Inflammatory macrophage (primary cell): ENCODE measurements at regions not wholly inside any gene's neighbourhood (a gene's known extent, or its start where the extent isn't known, plus 50 kb on each side); places are given as distances from the start of the nearest gene placed in this dataset.
"Not testable (repeated sequence)": the region's sequence is repeated elsewhere in the genome, so short reads cannot be mapped to it uniquely, and the experiment has no call there.

ENCODE experiments used
- DNase-seq, 2 donors: peaks; one replicate each; pipeline ENCODE4 v3.0.0-alpha.2; 2020 to 2022

- no peak for DNase-seq
Measured at GRCh38 chr3:18527691-18528090, 102.6 kb upstream of the SATB1 start.

GRCh38 chr3:18526667-18527066, 101.5 kb upstream of the SATB1 start:
- DNase-seq: no peak

- DNase-seq: not testable (repeated sequence)
Measured at GRCh38 chr3:18516170-18516569, 91.0 kb upstream of the SATB1 start.

GRCh38 chr3:18513091-18513490, 88.0 kb upstream of the SATB1 start:
- no peak for DNase-seq

- peak; percentile 56 to 65 for DNase-seq
Measured at GRCh38 chr3:18512007-18512406, 86.9 kb upstream of the SATB1 start.

- DNase-seq: no peak
Measured at GRCh38 chr3:18510947-18511346, 85.8 kb upstream of the SATB1 start.

GRCh38 chr3:18507333-18507732, 82.2 kb upstream of the SATB1 start:
- DNase-seq: no peak

GRCh38 chr3:18505056-18505455, 79.9 kb upstream of the SATB1 start:
- no peak for DNase-seq

GRCh38 chr3:18501679-18502343, 76.7 kb upstream of the SATB1 start:
- peak; percentile 60 to 67 for DNase-seq

- DNase-seq: no peak
Measured at GRCh38 chr3:18500322-18500721, 75.2 kb upstream of the SATB1 start.

GRCh38 chr3:18499301-18499700, 74.2 kb upstream of the SATB1 start:
- peak; percentile 25 to 31 for DNase-seq

GRCh38 chr3:18494251-18494650, 69.1 kb upstream of the SATB1 start:
- no peak for DNase-seq

- no peak for DNase-seq
Measured at GRCh38 chr3:18489939-18490338, 64.8 kb upstream of the SATB1 start.

- peak in 1 of 2 donors; percentile 33 for DNase-seq
Measured at GRCh38 chr3:18483226-18483625, 58.1 kb upstream of the SATB1 start.

GRCh38 chr3:18481946-18482548, 56.9 kb upstream of the SATB1 start:
- DNase-seq: no peak

- DNase-seq: no peak
Measured at GRCh38 chr3:18477620-18478019, 52.5 kb upstream of the SATB1 start.
